ENCODE measurements at regions not wholly inside any gene's neighbourhood (a gene's known extent, or its start where the extent isn't known, plus 50 kb on each side); places are given as distances from the start of the nearest gene placed in this dataset.

GRCh38 chr2:186959486-186959885, 110.5 kb upstream of the ZSWIM2 start:
- no peak for TF ChIP-seq CTCF (optimal IDR thresholded peaks at IDR 0.05 in 1 of 3, IDR thresholded peaks at IDR 0.05 in 1 of 3, conservative IDR thresholded peaks at IDR 0.05 in 1 of 3; ENCODE audit: extremely low read depth in 1 of 3, insufficient read depth in 2 of 3, low read length in 3 of 3)
- no peak for TF ChIP-seq EZH2 (IDR thresholded peaks at IDR 0.05; ENCODE audit: low read length)

Data from keratinocyte (primary cell).